ENCODE measurements at regions not wholly inside any gene's neighbourhood (a gene's known extent, or its start where the extent isn't known, plus 50 kb on each side); places are given as distances from the start of the nearest gene placed in this dataset.
"Not testable (repeated sequence)": the region's sequence is repeated elsewhere in the genome, so short reads cannot be mapped to it uniquely, and the experiment has no call there.

DNA sequence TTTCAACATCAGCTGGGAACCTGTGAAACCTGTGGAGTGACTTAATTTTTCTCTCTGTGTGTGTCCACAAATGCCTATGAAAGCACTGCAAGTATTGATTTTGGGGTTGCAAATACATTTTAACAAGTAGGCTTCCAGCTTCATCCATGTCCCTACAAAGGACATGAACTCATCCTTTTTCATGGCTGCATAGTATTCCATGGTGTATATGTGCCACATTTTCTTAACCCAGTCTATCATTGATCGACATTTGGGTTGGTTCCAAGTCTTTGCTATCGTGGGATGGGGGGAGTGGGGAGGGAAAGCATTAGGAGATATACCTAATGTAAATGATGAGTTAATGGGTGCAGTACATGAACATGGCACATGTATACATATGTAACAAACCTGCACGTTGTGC, 711.3 kb downstream of the LTN1 start:
- not testable (repeated sequence) for DNase-seq (ENCODE audit: low spot score)

- no peak for DNase-seq (ENCODE audit: low spot score)
Observed at GRCh38 chr21:28280611-28281010, 712.1 kb downstream of the LTN1 start.

DNA sequence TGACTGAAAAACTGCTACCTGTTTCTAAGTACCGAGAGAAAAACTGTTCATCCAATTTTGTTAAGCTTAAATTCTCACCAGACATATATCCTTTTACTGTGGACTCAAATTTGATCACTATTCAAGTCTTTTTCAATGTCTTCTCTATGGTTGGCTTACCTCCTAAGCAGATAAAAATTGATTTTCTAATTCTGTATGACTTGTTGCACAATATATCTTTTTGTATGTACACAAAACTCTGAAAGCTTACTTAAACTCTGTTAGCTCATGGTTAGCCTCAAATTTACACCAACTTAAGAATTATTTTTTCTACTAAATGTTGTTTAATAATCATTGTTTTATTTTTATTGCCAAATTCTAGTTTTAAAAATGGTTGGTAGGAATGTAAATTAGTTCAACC, 715.4 kb downstream of the LTN1 start:
- no peak for DNase-seq (ENCODE audit: low spot score)

GRCh38 chr21:28272272-28272992, 720.2 kb downstream of the LTN1 start:
- no peak for DNase-seq (ENCODE audit: low spot score)

- DNase-seq (ENCODE audit: low spot score), result no peak
Observed at GRCh38 chr21:28269173-28269572, 723.5 kb downstream of the LTN1 start.

DNA sequence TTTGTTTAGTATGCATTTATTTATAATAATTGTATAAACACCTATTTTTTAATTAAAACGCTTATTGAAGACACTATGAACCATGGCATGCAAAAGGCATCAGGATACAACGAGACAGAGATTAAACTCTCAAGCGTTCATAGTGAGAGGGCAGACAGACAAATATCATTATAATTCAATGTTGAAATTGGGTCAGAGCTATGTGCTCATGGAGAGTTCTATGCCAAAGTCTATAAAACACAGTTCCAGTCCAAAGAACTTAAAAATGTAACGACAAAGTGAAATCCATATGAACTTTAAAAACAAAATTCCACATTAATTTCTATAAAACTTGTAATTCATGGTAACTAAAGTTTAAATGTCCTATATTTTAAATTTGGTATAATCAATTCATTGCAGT, 724.0 kb downstream of the LTN1 start:
- DNase-seq (ENCODE audit: low spot score), result no peak

- DNase-seq (ENCODE audit: low spot score), result no peak
Observed at GRCh38 chr21:28267449-28267848, 725.2 kb downstream of the LTN1 start.

DNA sequence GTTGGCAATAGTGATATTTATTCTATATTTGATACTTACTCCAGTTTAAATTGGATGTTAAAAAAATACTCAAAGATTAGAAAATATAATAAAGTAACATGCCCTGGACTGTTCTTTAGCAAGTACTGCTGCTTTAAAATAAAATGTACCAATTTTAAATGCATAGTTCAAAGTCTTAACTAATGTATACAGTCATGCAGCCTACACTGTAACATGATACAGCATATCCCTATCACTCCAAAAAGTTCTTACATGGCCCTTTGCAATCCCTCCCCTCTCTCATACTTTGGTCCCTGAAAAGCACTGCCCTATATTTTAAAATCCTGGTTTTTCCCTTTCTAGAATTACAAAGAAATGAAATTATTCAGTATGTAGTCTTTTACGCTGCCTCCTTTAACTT, 726.6 kb downstream of the LTN1 start:
- no peak for DNase-seq (ENCODE audit: low spot score)

GRCh38 chr21:28263974-28264373, 728.7 kb downstream of the LTN1 start:
- DNase-seq (ENCODE audit: low spot score), result no peak

GRCh38 chr21:28261298-28261697, 731.4 kb downstream of the LTN1 start:
- no peak for DNase-seq (ENCODE audit: low spot score)

- DNase-seq (ENCODE audit: low spot score), result no peak
Observed at GRCh38 chr21:28257276-28257675, 735.4 kb downstream of the LTN1 start.

DNA sequence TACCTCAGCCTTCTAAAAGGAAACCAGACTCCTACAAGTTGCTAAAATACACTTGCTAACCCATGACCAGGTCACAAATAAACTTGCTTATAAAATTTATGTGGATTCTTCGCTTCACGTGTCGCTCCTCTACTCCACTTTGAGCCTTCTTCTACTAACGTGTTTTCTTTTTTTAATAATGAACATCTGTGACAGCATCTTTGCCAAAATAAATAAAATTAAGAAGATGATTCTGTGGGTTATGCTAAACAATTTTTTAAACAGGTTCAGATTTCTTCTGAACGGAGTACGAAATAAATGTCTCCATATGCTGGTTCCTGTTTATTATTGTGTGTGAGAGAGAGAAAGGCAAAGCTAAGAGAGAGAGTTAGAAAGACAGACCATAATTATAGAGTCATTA, 735.8 kb downstream of the LTN1 start:
- no peak for DNase-seq (ENCODE audit: low spot score)

- DNase-seq (ENCODE audit: low spot score), result no peak
Observed at GRCh38 chr21:28256420-28256831, 736.3 kb downstream of the LTN1 start.

- no peak for DNase-seq (ENCODE audit: low spot score)
Observed at GRCh38 chr21:28253961-28254360, 738.7 kb downstream of the LTN1 start.

DNA sequence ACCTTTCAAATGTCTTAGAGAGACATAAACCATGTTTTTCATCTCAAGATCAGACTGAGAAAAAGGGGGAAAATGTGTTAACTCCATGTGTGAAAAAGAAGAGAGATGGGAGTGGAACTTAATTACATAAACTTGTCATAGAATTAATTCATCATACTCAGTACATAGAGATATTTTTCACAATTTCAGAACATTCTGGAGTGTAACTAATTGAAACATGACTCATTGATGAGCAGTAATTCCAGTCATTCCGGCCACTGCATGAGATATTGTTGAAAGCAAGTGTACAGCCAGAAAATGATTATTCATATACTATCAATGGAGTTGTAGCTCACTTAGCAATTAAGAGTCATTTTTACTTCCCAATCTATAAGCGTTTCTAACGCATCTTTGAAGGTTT, 739.3 kb downstream of the LTN1 start:
- DNase-seq (ENCODE audit: low spot score), result no peak

- no peak for DNase-seq (ENCODE audit: low spot score)
Observed at GRCh38 chr21:28252928-28253327, 739.7 kb downstream of the LTN1 start.

GRCh38 chr21:28250946-28251345, 741.7 kb downstream of the LTN1 start:
- DNase-seq (ENCODE audit: low spot score), result no peak

DNA sequence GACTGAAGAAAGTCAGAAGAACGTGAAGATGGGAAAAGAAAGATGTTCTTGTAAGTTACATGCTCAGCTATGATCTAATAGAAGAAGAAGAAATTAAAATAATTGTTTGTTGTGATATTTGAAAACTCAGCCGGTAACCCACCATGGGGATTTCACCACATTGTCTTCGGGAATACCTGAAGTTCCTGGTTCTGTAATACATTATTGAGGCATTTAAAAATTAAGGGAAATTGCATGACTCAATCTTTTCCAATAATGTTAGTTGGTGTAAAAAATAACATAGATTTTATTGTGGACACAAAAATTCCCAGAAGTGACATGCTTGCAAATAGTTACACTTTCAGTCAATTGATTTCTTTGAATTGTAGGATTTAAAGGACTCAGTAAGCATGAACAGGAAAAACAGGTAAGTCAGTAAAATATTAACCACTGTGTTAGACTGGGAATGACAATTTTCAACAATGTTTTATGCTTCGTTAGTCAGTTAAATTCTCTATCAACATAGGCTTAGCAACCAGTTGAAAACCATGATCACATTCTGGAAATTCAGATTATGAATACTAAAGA, 745.1 kb downstream of the LTN1 start:
- DNase-seq (ENCODE audit: low spot score), result no peak

DNA sequence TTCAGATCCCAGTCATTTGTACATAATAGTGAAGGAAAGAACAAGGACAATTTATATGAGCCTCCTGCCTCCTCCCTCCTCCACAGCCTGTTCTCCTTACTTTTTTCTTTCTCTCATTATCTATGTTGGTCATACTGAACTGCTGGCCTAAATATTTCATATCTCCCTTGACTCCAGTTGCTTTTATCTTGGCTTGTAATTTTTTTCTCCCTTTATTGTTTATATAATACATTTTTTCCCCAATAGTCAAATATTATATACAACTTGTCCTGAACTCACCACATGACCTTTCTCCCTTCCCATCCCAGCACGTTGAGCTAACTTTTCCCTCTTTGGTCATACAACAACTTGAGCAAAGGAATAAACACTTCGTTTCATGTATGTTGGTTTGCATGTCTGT, 752.1 kb downstream of the LTN1 start:
- DNase-seq (ENCODE audit: low spot score), result no peak

- no peak for DNase-seq (ENCODE audit: low spot score)
Observed at GRCh38 chr21:28239340-28239739, 753.3 kb downstream of the LTN1 start.

DNA sequence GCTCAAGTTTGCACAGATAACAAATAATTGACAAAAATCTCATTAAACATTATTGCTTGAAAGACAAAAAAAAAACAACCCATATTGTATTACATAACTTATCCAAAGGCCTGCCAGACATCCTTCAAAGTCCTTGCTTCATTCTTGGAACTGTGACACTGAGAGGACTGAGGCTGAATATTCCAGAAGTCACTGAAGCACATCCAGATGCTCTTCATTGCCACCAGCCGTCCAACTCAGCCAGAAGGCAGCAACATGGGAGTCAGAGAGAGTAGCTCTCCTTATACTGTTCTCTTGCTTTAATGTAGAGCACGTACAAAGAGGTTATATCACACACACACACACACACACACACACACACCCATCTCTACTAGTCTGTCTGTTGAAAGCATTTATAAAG, 755.0 kb downstream of the LTN1 start:
- no peak for DNase-seq (ENCODE audit: low spot score)

DNA sequence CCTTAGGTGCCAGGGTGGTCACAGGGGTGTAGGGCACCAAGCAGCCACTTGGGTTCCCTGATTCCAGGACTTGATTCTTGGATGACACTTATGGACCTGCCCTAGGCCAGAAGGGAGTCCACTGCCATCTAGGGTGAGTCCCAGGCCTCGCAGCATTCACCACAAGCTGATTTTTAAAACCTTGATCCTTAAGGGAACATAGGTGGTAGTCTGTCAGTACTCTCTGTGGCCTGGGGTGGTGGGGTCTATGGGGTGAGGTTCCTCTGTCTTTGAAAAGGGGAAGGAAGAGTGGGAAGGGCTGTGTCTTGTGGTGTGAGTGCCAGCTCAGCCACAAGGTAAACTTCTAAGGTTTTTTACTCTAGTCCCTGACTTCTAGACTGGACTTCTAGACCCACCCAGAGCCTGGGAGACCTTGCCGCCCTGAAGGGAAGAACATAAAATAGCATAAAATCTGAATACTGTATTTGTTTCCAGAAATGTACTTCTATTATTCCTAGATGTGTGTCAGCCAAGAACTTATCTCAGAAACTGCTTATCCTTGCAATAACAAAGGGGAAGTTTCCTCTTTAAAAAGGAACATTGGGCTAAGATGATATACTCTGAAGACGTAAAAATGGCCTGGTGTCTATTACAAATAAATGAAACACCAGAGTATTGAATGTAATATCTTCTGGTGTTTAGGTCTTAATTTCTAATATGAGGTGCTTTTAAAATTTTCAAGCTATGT, 757.3 kb downstream of the LTN1 start:
- DNase-seq (ENCODE audit: low spot score), result no peak

DNA sequence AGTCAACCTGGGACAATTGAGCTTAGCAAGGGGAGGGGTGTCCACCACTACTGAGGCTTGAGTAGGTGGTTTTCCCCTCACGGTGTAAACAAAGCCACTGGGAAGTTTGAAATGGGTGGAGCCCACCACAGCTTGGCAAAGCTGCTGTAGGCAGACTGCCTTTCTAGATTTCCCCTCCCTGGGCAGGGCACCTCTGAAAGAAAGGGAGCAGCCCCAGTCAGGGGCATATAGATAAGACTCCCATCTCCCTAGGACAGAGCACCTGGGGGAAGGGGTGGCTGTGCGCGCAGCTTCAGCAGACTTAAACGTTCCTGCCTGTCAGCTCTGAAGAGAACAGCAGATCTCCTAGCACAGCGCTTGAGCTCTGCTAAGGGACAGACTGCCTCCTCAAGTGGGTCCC, 758.4 kb downstream of the LTN1 start:
- no peak for DNase-seq (ENCODE audit: low spot score)
